ENCODE measurements at regions not wholly inside any gene's neighbourhood (a gene's known extent, or its start where the extent isn't known, plus 50 kb on each side); places are given as distances from the start of the nearest gene placed in this dataset.
"Not testable (repeated sequence)": the region's sequence is repeated elsewhere in the genome, so short reads cannot be mapped to it uniquely, and the experiment has no call there.

DNA sequence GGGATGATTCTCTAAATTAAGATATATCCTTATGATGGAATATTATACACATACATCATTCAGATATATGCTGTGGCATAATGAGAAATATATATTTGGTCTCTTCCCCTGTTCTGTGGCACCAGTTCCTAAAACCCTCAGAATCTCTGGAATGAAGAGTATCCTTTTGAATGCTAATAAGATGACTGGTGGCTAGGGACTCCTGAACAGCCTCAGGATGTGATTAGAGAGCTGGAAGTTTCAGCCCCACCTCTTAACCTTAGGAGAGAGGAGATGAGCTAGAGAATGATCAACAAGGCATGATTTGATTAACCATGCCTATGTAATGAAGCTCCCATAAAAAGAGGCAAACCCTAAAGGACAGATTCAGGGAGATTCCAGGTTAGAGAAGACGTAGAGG, 632.0 kb downstream of the IQCM start:
- H3K27ac Mint-ChIP-seq (ENCODE audit: low read depth, unreplicated experiment) = no peak overlapping the region
- peaks cover 4% of the 10 kb centered on the region for H3K9me3 Mint-ChIP-seq (ENCODE audit: unreplicated experiment)
- TF ChIP-seq, protein P1, sequence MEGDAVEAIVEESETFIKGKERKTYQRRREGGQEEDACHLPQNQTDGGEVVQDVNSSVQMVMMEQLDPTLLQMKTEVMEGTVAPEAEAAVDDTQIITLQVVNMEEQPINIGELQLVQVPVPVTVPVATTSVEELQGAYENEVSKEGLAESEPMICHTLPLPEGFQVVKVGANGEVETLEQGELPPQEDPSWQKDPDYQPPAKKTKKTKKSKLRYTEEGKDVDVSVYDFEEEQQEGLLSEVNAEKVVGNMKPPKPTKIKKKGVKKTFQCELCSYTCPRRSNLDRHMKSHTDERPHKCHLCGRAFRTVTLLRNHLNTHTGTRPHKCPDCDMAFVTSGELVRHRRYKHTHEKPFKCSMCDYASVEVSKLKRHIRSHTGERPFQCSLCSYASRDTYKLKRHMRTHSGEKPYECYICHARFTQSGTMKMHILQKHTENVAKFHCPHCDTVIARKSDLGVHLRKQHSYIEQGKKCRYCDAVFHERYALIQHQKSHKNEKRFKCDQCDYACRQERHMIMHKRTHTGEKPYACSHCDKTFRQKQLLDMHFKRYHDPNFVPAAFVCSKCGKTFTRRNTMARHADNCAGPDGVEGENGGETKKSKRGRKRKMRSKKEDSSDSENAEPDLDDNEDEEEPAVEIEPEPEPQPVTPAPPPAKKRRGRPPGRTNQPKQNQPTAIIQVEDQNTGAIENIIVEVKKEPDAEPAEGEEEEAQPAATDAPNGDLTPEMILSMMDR (IDR thresholded peaks at IDR 0.05; ENCODE audit: unreplicated experiment) = no peak
- H3K36me3 Mint-ChIP-seq (ENCODE audit: insufficient read depth, unreplicated experiment) = no peaks in the 10 kb centered on the region
- BruUV-seq (replicated peaks) = no TSS peak
- H3K4me3 Mint-ChIP-seq (ENCODE audit: unreplicated experiment) = no peak overlapping the region
- H3K27me3 Mint-ChIP-seq (ENCODE audit: insufficient read depth, unreplicated experiment) = no peaks in the 10 kb centered on the region
- no peak for DNase-seq (ENCODE audit: unreplicated experiment)
- intact Hi-C loops (cut with micrococcal nuclease) = no loop called here
- ChIA-PET CTCF (no interaction called here), POLR2A (no interaction called here)
- H3K4me1 Mint-ChIP-seq (ENCODE audit: insufficient read depth, unreplicated experiment) = no peaks in the 10 kb centered on the region

DNA sequence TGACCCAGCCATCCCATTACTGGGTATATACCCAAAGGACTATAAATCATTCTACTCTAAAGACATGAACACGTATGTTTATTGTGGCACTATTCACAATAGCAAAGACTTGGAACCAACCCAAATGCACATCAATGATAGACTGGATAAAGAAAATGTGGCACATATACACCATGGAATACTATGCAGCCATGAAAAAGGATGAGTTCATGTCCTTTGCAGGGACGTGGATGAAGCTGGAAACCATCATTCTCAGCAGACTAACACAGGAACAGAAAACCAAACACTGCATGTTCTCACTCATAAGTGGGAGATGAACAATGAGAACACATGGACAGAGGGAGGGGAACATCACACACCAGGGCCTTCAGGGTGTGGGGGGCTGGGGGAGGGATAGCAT, 634.2 kb downstream of the IQCM start:
- DNase-seq (ENCODE audit: unreplicated experiment); H3K36me3 Mint-ChIP-seq (ENCODE audit: insufficient read depth, unreplicated experiment); BruUV-seq (replicated peaks); intact Hi-C loops (cut with micrococcal nuclease); H3K4me1 Mint-ChIP-seq (ENCODE audit: insufficient read depth, unreplicated experiment); H3K27me3 Mint-ChIP-seq (ENCODE audit: insufficient read depth, unreplicated experiment); H3K27ac Mint-ChIP-seq (ENCODE audit: low read depth, unreplicated experiment); H3K4me3 Mint-ChIP-seq (ENCODE audit: unreplicated experiment): not testable (repeated sequence)
- CTCF ChIA-PET = interaction anchor here (0.7 kb wide), 1 partner anchor 96 kb away, joined by 4 read pairs; no protein-coding TSS in a partner anchor
- POLR2A ChIA-PET = interaction anchor here (0.6 kb wide), 1 partner anchor 195 kb away, joined by 3 read pairs; no protein-coding TSS in a partner anchor
- H3K9me3 Mint-ChIP-seq (ENCODE audit: unreplicated experiment) = peaks cover 10% of the 10 kb centered on the region

DNA sequence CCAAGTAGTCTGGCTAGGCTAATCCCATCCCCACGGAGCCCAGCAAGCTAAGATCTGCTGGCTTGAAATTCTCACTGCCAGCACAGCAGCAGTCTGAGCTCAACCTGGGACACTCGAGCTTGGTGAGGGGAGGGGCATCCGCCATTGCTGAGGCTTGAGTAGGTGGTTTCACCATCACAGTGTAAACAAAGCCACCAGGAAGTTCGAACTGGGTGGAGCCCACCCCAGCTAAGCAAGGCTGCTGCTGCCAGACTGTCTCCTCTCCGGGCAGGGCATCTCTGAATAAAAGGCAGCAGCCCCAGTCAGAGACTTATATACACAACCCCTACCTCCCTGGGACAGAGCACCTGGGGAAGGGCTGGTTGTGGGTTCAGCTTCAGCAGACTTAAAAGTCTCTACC, 639.6 kb downstream of the IQCM start:
- peaks cover 10% of the 10 kb centered on the region for H3K9me3 Mint-ChIP-seq (ENCODE audit: unreplicated experiment)
- peak; percentile 13 for DNase-seq (ENCODE audit: unreplicated experiment)
- no peak overlapping the region for H3K27ac Mint-ChIP-seq (ENCODE audit: low read depth, unreplicated experiment)
- no TSS peak for BruUV-seq (replicated peaks)
- ChIA-PET CTCF (no interaction called here), POLR2A (no interaction called here)
- TF ChIP-seq, protein P1 (IDR thresholded peaks at IDR 0.05; ENCODE audit: unreplicated experiment) = no peak
- H3K4me3 Mint-ChIP-seq (ENCODE audit: unreplicated experiment) = no peak overlapping the region
- H3K27me3 Mint-ChIP-seq (ENCODE audit: insufficient read depth, unreplicated experiment) = no peaks in the 10 kb centered on the region
- intact Hi-C loops (cut with micrococcal nuclease) = no loop called here
- H3K4me1 Mint-ChIP-seq (ENCODE audit: insufficient read depth, unreplicated experiment) = no peaks in the 10 kb centered on the region
- H3K36me3 Mint-ChIP-seq (ENCODE audit: insufficient read depth, unreplicated experiment) = no peaks in the 10 kb centered on the region

DNA sequence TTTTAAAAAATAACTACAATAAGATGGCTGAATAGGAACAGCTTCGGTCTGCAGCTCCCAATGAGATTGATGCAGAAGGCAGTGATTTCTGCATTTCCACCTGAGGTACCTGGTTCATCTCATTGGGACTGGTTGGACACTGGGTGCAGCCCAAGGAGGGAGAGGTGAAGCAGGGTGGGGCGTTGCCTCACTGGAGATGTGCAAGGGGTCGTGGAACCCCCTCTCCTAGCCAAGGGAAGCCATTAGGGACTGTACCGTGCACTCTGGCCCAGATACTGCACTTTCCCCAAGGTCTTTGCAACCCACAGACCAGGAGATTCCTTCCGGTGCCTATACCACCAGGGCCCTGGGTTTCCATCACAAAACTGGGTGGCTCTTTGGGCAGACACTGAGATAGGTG, 640.1 kb downstream of the IQCM start:
- DNase-seq (ENCODE audit: unreplicated experiment) = no peak
- no peaks in the 10 kb centered on the region for H3K27me3 Mint-ChIP-seq (ENCODE audit: insufficient read depth, unreplicated experiment)
- peaks cover 10% of the 10 kb centered on the region for H3K9me3 Mint-ChIP-seq (ENCODE audit: unreplicated experiment)
- no peak overlapping the region for H3K4me3 Mint-ChIP-seq (ENCODE audit: unreplicated experiment)
- POLR2A ChIA-PET = no interaction called here
- H3K36me3 Mint-ChIP-seq (ENCODE audit: insufficient read depth, unreplicated experiment) = no peaks in the 10 kb centered on the region
- no peak overlapping the region for H3K27ac Mint-ChIP-seq (ENCODE audit: low read depth, unreplicated experiment)
- CTCF ChIA-PET = no interaction called here
- TF ChIP-seq, protein P1 (IDR thresholded peaks at IDR 0.05; ENCODE audit: unreplicated experiment) = no peak
- no TSS peak for BruUV-seq (replicated peaks)
- no peaks in the 10 kb centered on the region for H3K4me1 Mint-ChIP-seq (ENCODE audit: insufficient read depth, unreplicated experiment)
- intact Hi-C loops (cut with micrococcal nuclease) = no loop called here
